CD4-positive, alpha-beta memory T cell (primary cell): ENCODE measurements at regions not wholly inside any gene's neighbourhood (a gene's known extent, or its start where the extent isn't known, plus 50 kb on each side); places are given as distances from the start of the nearest gene placed in this dataset.

Experiments
- CTCF ChIA-PET: fragments of 350-600 bp; sonication (Branson Sonifier 250); formaldehyde crosslinking; loops from one replicate; lab custom pipeline; 2021; ENCODE audit warnings: inconsistent platforms; ENCODE audit not compliant: partially characterized antibody; lab: Charles Lee
- POLR2A ChIA-PET: fragments of 350-600 bp; sonication (Branson Sonifier 250); formaldehyde crosslinking; loops from one replicate; lab custom pipeline; 2021; ENCODE audit not compliant: partially characterized antibody; lab: Charles Lee
- DNase-seq, 5 donors: peaks; one replicate each; pipeline versions ENCODE4 v3.0.0 to v3.0.0-alpha.2; 2020 to 2022; ENCODE audit warnings: mixed read lengths in 1 of 5
- H3K27ac ChIP-seq: one replicate; pipeline ENCODE4 v1.7.0; 2013; ENCODE audit warnings: low read depth, low read length
- H3K27me3 ChIP-seq: 2 replicates; pipeline ENCODE4 v1.7.0; 2013; ENCODE audit warnings: mild to moderate bottlenecking, low read length, moderate library complexity; ENCODE audit not compliant: insufficient read depth
- H3K36me3 ChIP-seq: 2 replicates; pipeline ENCODE4 v1.7.0; 2013; ENCODE audit warnings: mild to moderate bottlenecking, low read length, moderate library complexity; ENCODE audit not compliant: insufficient read depth
- H3K4me1 ChIP-seq: 2 replicates; pipeline ENCODE4 v1.7.0; 2013; ENCODE audit warnings: mild to moderate bottlenecking, low read length, moderate library complexity; ENCODE audit not compliant: insufficient read depth
- H3K4me3 ChIP-seq, 2 donors: one replicate each; pipeline ENCODE4 v1.7.0; 2013; ENCODE audit warnings: low read length in 2 of 2, mild to moderate bottlenecking in 1 of 2
- H3K9me3 ChIP-seq, 2 donors: one replicate each; pipeline ENCODE4 v1.7.0; 2013; ENCODE audit warnings: low read length in 2 of 2, control low read depth in 1 of 2; ENCODE audit not compliant: control insufficient read depth in 1 of 2
- H3K27ac Mint-ChIP-seq, 7 donors: one replicate each; pipeline ENCODE4 v1.8.0; 2020 to 2021; ENCODE audit warnings: mixed read lengths in 7 of 7, mild to moderate bottlenecking in 6 of 7, inconsistent platforms in 3 of 7, moderate library complexity in 3 of 7
- H3K27me3 Mint-ChIP-seq, 2 donors: one replicate each; pipeline ENCODE4 v1.8.0; 2020 to 2021; ENCODE audit warnings: mixed read lengths in 2 of 2
- H3K36me3 Mint-ChIP-seq, 2 donors: one replicate each; pipeline ENCODE4 v1.8.0; 2020 to 2021; ENCODE audit warnings: mixed read lengths in 2 of 2, inconsistent platforms in 1 of 2, mild to moderate bottlenecking in 1 of 2
- H3K4me1 Mint-ChIP-seq, 4 donors: one replicate each; pipeline ENCODE4 v1.8.0; 2020 to 2021; ENCODE audit warnings: mixed read lengths in 4 of 4, mild to moderate bottlenecking in 1 of 4
- H3K4me3 Mint-ChIP-seq, 8 donors: one replicate each; pipeline ENCODE4 v1.8.0; 2020 to 2021; ENCODE audit warnings: mixed read lengths in 8 of 8, mild to moderate bottlenecking in 7 of 8, moderate library complexity in 6 of 8, inconsistent platforms in 3 of 8
- H3K9me3 Mint-ChIP-seq, 8 donors: one replicate each; pipeline ENCODE4 v1.8.0; 2020 to 2021; ENCODE audit warnings: mixed read lengths in 8 of 8, mild to moderate bottlenecking in 5 of 8, inconsistent platforms in 3 of 8, moderate library complexity in 1 of 8
- intact Hi-C: fragments of 100-400 bp; cut with micrococcal nuclease; formaldehyde crosslinking; loops from one replicate; pipeline ENCODE4 v1.15.1; 2023

DNA sequence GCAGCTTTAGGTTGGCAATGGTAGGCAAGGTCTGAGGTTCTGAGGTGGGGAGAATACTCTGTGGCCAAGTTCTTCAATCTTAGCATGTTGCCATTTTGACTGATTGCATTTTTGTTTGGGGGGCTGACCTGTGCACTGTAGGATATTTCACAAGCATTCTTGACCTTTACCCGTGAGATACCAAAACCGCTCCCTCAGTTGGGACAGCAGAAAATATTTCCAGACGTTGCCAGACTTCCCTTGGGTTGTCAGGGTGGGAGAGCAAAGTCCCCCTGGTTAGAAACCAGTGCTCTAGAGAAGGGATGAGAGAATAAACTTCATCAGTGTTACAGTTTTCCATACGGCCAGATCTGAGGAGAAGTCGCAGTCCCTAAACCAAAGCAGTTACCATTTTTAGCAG, 279.6 kb downstream of the TFAP2B start:
- intact Hi-C loops = no loop called here
- POLR2A ChIA-PET = no interaction called here
- H3K9me3 Mint-ChIP-seq = peaks cover 0 to 31% (median 2%) of the 10 kb centered on the region in 8 donors
- Histone ChIP-seq H3K4me3 (no peak overlapping the region), H3K9me3 (no peaks in the 10 kb centered on the region), H3K36me3 (no peaks in the 10 kb centered on the region), H3K27ac (no peak overlapping the region), H3K27me3 (no peaks in the 10 kb centered on the region), H3K4me1 (no peaks in the 10 kb centered on the region)
- no peak for DNase-seq
- no peak overlapping the region for H3K4me3 Mint-ChIP-seq
- CTCF ChIA-PET = no interaction called here
- H3K4me1 Mint-ChIP-seq = no peaks in the 10 kb centered on the region
- no peak overlapping the region for H3K27ac Mint-ChIP-seq
- no peaks in the 10 kb centered on the region for H3K36me3 Mint-ChIP-seq
- H3K27me3 Mint-ChIP-seq = no peaks in the 10 kb centered on the region

DNA sequence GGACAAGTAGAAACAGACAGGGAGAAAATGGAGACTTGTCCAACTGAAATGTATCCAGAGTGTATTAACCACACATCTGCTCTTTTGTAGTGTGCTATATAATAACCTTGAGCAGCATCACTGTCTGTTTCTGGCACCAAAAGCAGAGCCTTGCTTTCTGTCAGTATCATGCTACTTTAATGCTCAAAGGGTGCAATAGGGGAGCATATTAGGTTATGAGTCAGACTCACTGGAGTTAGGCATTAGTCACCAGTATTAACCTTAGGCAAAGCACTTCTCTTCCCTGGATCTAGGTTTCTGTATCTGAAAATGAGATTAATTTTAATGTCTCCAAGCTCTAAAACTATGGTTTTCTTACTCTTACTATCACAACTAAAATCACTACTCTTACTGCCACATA, 280.1 kb downstream of the TFAP2B start:
- H3K27ac Mint-ChIP-seq = no peak overlapping the region

DNA sequence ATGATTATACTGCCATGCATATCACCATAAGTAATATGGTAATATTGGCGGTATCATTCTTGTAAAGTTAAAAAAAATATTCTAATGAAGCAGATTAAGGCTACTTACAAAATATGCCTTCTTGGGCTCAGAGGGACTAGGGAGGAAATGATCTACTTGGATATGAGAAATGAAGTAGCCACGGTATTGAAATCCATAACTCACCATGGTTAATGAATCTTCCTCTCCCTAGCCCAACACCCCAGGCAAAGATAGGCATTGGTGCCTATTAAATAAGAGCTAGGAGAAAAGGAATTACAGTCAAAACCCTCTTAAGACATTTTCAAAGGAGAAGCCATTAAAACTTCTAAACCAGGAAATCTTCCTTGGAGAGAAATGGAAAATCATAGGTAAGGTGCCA, 280.5 kb downstream of the TFAP2B start:
- H3K27ac ChIP-seq = no peak overlapping the region
- ChIA-PET CTCF (no interaction called here), POLR2A (no interaction called here)
- no peaks in the 10 kb centered on the region for H3K36me3 Mint-ChIP-seq
- H3K4me3 Mint-ChIP-seq = no peak overlapping the region
- no peaks in the 10 kb centered on the region for H3K9me3 ChIP-seq
- H3K27ac Mint-ChIP-seq = no peak overlapping the region
- DNase-seq = no peak
- no peak overlapping the region for H3K4me3 ChIP-seq
- no peaks in the 10 kb centered on the region for H3K27me3 Mint-ChIP-seq
- no peaks in the 10 kb centered on the region for H3K27me3 ChIP-seq
- no peaks in the 10 kb centered on the region for H3K4me1 ChIP-seq
- intact Hi-C loops = no loop called here
- peaks cover 0 to 23% (median 2%) of the 10 kb centered on the region in 8 donors for H3K9me3 Mint-ChIP-seq
- no peaks in the 10 kb centered on the region for H3K4me1 Mint-ChIP-seq
- H3K36me3 ChIP-seq = no peaks in the 10 kb centered on the region

More for the DNA sequence above, 280.1 kb downstream of the TFAP2B start:
- Mint-ChIP-seq H3K36me3 (no peaks in the 10 kb centered on the region), H3K4me1 (no peaks in the 10 kb centered on the region), H3K27me3 (no peaks in the 10 kb centered on the region), H3K4me3 (no peak overlapping the region), H3K9me3 (peaks cover 0 to 26% (median 2%) of the 10 kb centered on the region in 8 donors)
- ChIA-PET POLR2A (no interaction called here), CTCF (no interaction called here)
- no peaks in the 10 kb centered on the region for H3K9me3 ChIP-seq
- no peak for DNase-seq
- H3K27ac ChIP-seq = no peak overlapping the region
- no peak overlapping the region for H3K4me3 ChIP-seq
- no peaks in the 10 kb centered on the region for H3K36me3 ChIP-seq
- H3K27me3 ChIP-seq = no peaks in the 10 kb centered on the region
- intact Hi-C loops = no loop called here
- H3K4me1 ChIP-seq = no peaks in the 10 kb centered on the region

DNA sequence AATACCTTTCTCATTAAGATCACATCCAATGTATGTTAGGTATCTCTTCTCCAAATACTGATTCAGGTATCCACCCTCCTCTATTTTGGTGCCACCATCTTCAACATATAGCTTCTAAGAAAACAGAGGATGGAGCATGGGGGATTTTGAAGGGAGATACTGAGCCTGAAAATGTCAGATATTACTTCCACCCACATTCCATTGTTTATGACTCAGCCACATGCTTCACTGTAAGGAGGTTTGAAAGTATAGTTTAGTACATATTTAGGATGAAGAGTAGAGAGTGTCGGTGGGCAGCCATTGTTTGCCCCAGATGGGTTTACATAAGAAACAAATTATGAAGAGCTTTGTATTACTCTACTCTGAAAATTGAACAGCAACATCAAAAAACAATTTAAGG, 286.7 kb downstream of the TFAP2B start:
- Histone ChIP-seq H3K4me1 (no peaks in the 10 kb centered on the region), H3K27ac (no peak overlapping the region), H3K9me3 (no peaks in the 10 kb centered on the region), H3K4me3 (no peak overlapping the region), H3K27me3 (no peaks in the 10 kb centered on the region), H3K36me3 (no peaks in the 10 kb centered on the region)
- no peak for DNase-seq
- ChIA-PET POLR2A (no interaction called here), CTCF (no interaction called here)
- H3K27ac Mint-ChIP-seq = no peak overlapping the region
- H3K4me3 Mint-ChIP-seq = no peak overlapping the region
- H3K36me3 Mint-ChIP-seq = no peaks in the 10 kb centered on the region
- peaks cover 0 to 8% (median 3%) of the 10 kb centered on the region in 8 donors for H3K9me3 Mint-ChIP-seq
- intact Hi-C loops = no loop called here
- no peaks in the 10 kb centered on the region for H3K27me3 Mint-ChIP-seq
- H3K4me1 Mint-ChIP-seq = no peaks in the 10 kb centered on the region

DNA sequence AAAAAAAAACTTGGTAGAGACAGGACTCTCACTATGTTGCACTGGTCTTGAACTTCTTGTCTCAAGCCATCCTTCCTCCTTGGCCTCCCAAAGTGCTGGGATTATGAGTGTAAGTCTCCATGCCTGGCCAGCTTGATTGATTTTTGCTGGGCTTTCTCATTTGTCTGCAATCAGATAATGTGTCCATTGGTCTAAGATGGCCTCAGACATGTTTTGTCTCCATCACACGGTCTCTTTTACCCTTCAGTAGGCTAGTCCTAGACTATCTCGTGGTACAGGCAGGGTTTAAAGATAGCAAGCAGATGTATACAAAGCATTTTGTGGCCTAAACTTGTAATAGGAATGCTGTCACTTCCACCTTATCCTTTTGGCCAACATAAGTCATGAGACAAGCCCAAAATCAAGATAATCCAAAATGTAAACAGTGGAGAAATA, 289.1 kb downstream of the TFAP2B start:
- CTCF ChIA-PET = no interaction called here
- no peaks in the 10 kb centered on the region for H3K4me1 Mint-ChIP-seq
- POLR2A ChIA-PET = no interaction called here

DNA sequence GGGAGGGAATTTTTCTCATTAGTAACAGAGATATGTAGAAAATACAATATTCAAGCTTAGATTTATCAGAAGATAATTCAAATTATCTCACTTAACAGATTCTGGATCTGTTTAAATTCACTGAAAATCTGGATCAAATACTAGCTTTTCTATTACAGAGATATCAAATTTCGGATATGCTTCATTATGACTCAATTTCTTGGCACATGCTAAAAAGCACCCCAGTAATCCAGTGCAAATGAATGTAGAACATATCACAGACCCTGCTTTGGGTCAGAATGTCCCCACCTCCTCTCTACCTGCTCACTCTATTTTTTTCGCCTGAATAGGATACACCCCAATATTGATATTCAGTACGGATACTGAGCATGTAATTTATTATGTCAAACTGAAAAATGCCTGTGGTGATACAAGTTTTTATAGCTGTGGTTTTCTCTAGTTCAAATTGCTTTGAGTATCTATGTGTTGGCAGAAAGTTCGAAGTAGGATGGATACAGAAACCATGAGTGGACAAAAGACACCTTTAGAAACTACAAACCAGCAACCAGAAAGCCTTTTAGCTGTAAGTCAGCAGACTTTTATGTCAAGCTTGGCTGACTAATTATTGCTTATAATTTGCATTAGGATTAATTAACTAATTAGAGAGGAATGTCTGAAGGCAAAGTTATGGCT, 290.0 kb downstream of the TFAP2B start:
- ChIA-PET POLR2A (no interaction called here), CTCF (no interaction called here)
- no peak overlapping the region for H3K27ac Mint-ChIP-seq
- Histone ChIP-seq H3K27ac (no peak overlapping the region), H3K27me3 (no peaks in the 10 kb centered on the region), H3K4me3 (no peak overlapping the region), H3K4me1 (no peaks in the 10 kb centered on the region), H3K36me3 (no peaks in the 10 kb centered on the region), H3K9me3 (no peaks in the 10 kb centered on the region)
- peaks cover 0 to 1% of the 10 kb centered on the region in 2 donors for H3K27me3 Mint-ChIP-seq
- no peak overlapping the region for H3K4me3 Mint-ChIP-seq
- DNase-seq = no peak
- peaks cover 0 to 15% (median 4%) of the 10 kb centered on the region in 8 donors for H3K9me3 Mint-ChIP-seq
- no peaks in the 10 kb centered on the region for H3K4me1 Mint-ChIP-seq
- H3K36me3 Mint-ChIP-seq = no peaks in the 10 kb centered on the region
- intact Hi-C loops = no loop called here

More for the DNA sequence above, 289.1 kb downstream of the TFAP2B start:
- Histone ChIP-seq H3K27ac (no peak overlapping the region), H3K4me1 (no peaks in the 10 kb centered on the region), H3K36me3 (no peaks in the 10 kb centered on the region), H3K4me3 (no peak overlapping the region), H3K9me3 (no peaks in the 10 kb centered on the region), H3K27me3 (no peaks in the 10 kb centered on the region)
- H3K36me3 Mint-ChIP-seq = no peaks in the 10 kb centered on the region
- intact Hi-C loops = no loop called here
- H3K4me3 Mint-ChIP-seq = no peak overlapping the region
- DNase-seq = no peak
- H3K27ac Mint-ChIP-seq = no peak overlapping the region
- H3K27me3 Mint-ChIP-seq = peaks cover 0 to 1% of the 10 kb centered on the region in 2 donors
- H3K9me3 Mint-ChIP-seq = peaks cover 0 to 15% (median 4%) of the 10 kb centered on the region in 8 donors

DNA sequence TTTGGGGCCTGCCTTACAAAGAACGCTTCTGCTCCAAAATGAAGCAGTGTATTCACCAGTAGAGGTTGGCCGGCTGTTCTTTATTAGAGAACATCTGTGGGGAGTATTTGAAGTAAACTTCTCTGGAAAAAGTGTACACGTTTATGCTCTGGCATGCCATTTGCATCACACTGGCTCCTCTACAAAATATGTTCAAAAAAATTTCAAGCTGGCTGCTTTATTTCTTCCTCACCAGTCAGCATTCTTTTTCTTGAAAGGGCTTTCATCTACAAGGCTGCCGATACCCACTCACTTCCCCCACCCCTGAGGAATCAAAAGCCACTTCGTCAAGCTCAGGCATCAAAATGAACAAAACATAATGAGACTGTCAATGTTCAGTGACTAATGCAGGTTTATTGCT, 294.1 kb downstream of the TFAP2B start:
- H3K9me3 ChIP-seq = no peaks in the 10 kb centered on the region
- H3K36me3 Mint-ChIP-seq = no peaks in the 10 kb centered on the region
- CTCF ChIA-PET = no interaction called here
- H3K4me3 Mint-ChIP-seq = no peak overlapping the region
- H3K4me1 ChIP-seq = no peaks in the 10 kb centered on the region
- peaks cover 0 to 12% (median 7%) of the 10 kb centered on the region in 8 donors for H3K9me3 Mint-ChIP-seq
- H3K27me3 Mint-ChIP-seq = peaks cover 0 to 4% of the 10 kb centered on the region in 2 donors
- H3K27ac ChIP-seq = no peak overlapping the region
- DNase-seq = no peak
- POLR2A ChIA-PET = no interaction called here
- H3K4me3 ChIP-seq = no peak overlapping the region
- no peaks in the 10 kb centered on the region for H3K36me3 ChIP-seq
- H3K27ac Mint-ChIP-seq = no peak overlapping the region
- H3K4me1 Mint-ChIP-seq = no peaks in the 10 kb centered on the region
- intact Hi-C loops = no loop called here
- H3K27me3 ChIP-seq = no peaks in the 10 kb centered on the region
